ENCODE measurements at regions not wholly inside any gene's neighbourhood (a gene's known extent, or its start where the extent isn't known, plus 50 kb on each side); places are given as distances from the start of the nearest gene placed in this dataset.
"Not testable (repeated sequence)": the region's sequence is repeated elsewhere in the genome, so short reads cannot be mapped to it uniquely, and the experiment has no call there.

GRCh38 chr3:18189282-18190050 lies 235.7 kb downstream of the SATB1 start:
- no peak for DNase-seq (ENCODE audit: low spot score)
- in situ Hi-C loops (cut with MboI; ENCODE audit: low pct_unique_long_range_greater_than_20kb, low sequenced_read_pairs, unreplicated experiment) = no loop called here
- TF ChIP-seq CTCF (IDR thresholded peaks at IDR 0.05; ENCODE audit: extremely low read depth, insufficient read depth, missing control alignments) = no peak

- no peak for DNase-seq (ENCODE audit: low spot score)
- TF ChIP-seq CTCF (IDR thresholded peaks at IDR 0.05; ENCODE audit: extremely low read depth, insufficient read depth, missing control alignments) = no peak
- in situ Hi-C loops (cut with MboI; ENCODE audit: low pct_unique_long_range_greater_than_20kb, low sequenced_read_pairs, unreplicated experiment) = no loop called here
These were observed 236.6 kb downstream of the SATB1 start for GRCh38 chr3:18188491-18188890.

GRCh38 chr3:18185624-18186023 lies 239.5 kb downstream of the SATB1 start:
- DNase-seq (ENCODE audit: low spot score) = no peak
- in situ Hi-C loops (cut with MboI; ENCODE audit: low pct_unique_long_range_greater_than_20kb, low sequenced_read_pairs, unreplicated experiment) = no loop called here
- no peak for TF ChIP-seq CTCF (IDR thresholded peaks at IDR 0.05; ENCODE audit: extremely low read depth, insufficient read depth, missing control alignments)

- in situ Hi-C loops (cut with MboI; ENCODE audit: low pct_unique_long_range_greater_than_20kb, low sequenced_read_pairs, unreplicated experiment); DNase-seq (ENCODE audit: low spot score): not testable (repeated sequence)
These were observed 242.2 kb downstream of the SATB1 start for GRCh38 chr3:18182923-18183322.

GRCh38 chr3:18179521-18179920 lies 245.6 kb downstream of the SATB1 start:
- no peak for DNase-seq (ENCODE audit: low spot score)
- in situ Hi-C loops (cut with MboI; ENCODE audit: low pct_unique_long_range_greater_than_20kb, low sequenced_read_pairs, unreplicated experiment) = no loop called here
- TF ChIP-seq CTCF (IDR thresholded peaks at IDR 0.05; ENCODE audit: extremely low read depth, insufficient read depth, missing control alignments) = no peak

- no peak for TF ChIP-seq CTCF (IDR thresholded peaks at IDR 0.05; ENCODE audit: extremely low read depth, insufficient read depth, missing control alignments)
- in situ Hi-C loops (cut with MboI; ENCODE audit: low pct_unique_long_range_greater_than_20kb, low sequenced_read_pairs, unreplicated experiment) = no loop called here
- DNase-seq (ENCODE audit: low spot score) = no peak
These were observed 247.9 kb downstream of the SATB1 start for GRCh38 chr3:18177271-18177670.

GRCh38 chr3:18173891-18174290 lies 251.2 kb downstream of the SATB1 start:
- in situ Hi-C loops (cut with MboI; ENCODE audit: low pct_unique_long_range_greater_than_20kb, low sequenced_read_pairs, unreplicated experiment); DNase-seq (ENCODE audit: low spot score): not testable (repeated sequence)

- no peak for TF ChIP-seq CTCF (IDR thresholded peaks at IDR 0.05; ENCODE audit: extremely low read depth, insufficient read depth, missing control alignments)
- in situ Hi-C loops (cut with MboI; ENCODE audit: low pct_unique_long_range_greater_than_20kb, low sequenced_read_pairs, unreplicated experiment) = no loop called here
- DNase-seq (ENCODE audit: low spot score) = no peak
These were observed 265.5 kb downstream of the SATB1 start for GRCh38 chr3:18159681-18160080.

All from GM13977 (cell line).